ENCODE measurements at regions not wholly inside any gene's neighbourhood (a gene's known extent, or its start where the extent isn't known, plus 50 kb on each side); places are given as distances from the start of the nearest gene placed in this dataset.

DNA sequence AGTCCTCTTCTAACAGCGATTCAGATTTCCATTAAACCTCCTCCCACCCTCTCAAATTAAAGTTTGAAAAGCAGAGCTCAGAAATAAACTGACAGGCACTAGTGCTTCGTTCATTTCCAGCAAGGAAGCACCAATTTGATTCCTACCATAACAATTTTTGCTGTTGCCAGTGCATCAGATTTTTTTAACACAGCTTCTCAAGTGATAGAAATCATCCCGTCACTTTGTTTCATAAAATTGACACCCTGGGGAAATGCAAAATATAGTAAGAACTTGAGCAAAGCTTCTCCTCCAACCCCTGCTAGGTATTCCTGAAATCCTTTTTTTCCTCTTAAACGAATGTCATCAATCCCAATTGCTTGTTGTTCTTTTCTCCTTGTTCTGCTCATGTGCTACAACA, 332.1 kb downstream of the FOXG1 start:
- Histone ChIP-seq H3K4me3 (ENCODE audit: low read depth, low read length) (no peak overlapping the region), H3K36me3 (ENCODE audit: control insufficient read depth, insufficient read depth, low read length) (no peaks in the 10 kb centered on the region), H3K27me3 (ENCODE audit: control insufficient read depth, insufficient read depth, low read length) (no peaks in the 10 kb centered on the region)
- TF ChIP-seq, protein P1, sequence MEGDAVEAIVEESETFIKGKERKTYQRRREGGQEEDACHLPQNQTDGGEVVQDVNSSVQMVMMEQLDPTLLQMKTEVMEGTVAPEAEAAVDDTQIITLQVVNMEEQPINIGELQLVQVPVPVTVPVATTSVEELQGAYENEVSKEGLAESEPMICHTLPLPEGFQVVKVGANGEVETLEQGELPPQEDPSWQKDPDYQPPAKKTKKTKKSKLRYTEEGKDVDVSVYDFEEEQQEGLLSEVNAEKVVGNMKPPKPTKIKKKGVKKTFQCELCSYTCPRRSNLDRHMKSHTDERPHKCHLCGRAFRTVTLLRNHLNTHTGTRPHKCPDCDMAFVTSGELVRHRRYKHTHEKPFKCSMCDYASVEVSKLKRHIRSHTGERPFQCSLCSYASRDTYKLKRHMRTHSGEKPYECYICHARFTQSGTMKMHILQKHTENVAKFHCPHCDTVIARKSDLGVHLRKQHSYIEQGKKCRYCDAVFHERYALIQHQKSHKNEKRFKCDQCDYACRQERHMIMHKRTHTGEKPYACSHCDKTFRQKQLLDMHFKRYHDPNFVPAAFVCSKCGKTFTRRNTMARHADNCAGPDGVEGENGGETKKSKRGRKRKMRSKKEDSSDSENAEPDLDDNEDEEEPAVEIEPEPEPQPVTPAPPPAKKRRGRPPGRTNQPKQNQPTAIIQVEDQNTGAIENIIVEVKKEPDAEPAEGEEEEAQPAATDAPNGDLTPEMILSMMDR (IDR thresholded peaks at IDR 0.05; ENCODE audit: insufficient read depth, low read length, severe bottlenecking) = no peak
- DNase-seq (ENCODE audit: low read depth) = no peak
- FAIRE-seq = no peak

DNA sequence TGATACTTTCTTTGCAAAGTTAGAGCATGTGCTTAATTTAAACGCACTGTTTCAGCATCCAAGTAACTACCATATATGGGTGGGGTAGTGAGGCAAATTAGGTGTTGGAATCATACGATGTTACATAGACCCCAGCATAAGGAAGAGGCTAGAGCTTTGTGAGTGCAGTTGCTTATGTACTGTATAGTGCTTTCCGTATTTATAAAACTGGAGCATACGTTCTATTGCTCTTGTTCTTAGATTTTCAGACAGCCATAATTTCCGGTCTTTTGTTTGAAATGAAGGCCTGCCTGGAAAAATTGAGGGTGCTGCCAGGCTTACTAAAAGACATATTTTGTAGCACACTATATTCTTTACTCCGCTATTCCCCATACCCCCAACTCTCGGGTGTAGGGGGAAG, 335.7 kb downstream of the FOXG1 start:
- DNase-seq (ENCODE audit: low read depth) (no peak), FAIRE-seq (no peak)
- no peaks in the 10 kb centered on the region for H3K27me3 ChIP-seq (ENCODE audit: control insufficient read depth, insufficient read depth, low read length)
- TF ChIP-seq, protein P1 (IDR thresholded peaks at IDR 0.05; ENCODE audit: insufficient read depth, low read length, severe bottlenecking) = no peak
- no peaks in the 10 kb centered on the region for H3K36me3 ChIP-seq (ENCODE audit: control insufficient read depth, insufficient read depth, low read length)
- H3K4me3 ChIP-seq (ENCODE audit: low read depth, low read length) = no peak overlapping the region

DNA sequence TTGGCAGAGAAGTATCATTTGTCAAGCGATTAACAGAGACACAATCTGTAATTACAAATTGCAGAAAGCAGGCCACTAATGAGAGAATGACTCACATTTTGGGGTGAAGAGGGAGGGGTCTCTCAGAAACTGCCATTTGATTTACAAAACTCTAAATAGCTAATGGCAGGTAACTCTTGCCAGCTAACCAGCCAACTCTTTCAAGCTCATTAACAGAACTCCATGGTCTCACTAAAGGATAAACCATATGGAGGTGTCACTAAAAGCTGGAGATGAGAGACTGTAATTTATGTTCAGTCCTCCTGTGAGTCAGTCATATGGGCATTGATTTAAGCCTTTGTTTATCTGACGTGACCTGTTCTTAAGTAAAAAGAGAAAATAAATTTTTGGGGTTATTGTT, 336.4 kb downstream of the FOXG1 start:
- Histone ChIP-seq H3K4me3 (ENCODE audit: low read depth, low read length) (no peak overlapping the region), H3K27me3 (ENCODE audit: control insufficient read depth, insufficient read depth, low read length) (no peaks in the 10 kb centered on the region), H3K36me3 (ENCODE audit: control insufficient read depth, insufficient read depth, low read length) (no peaks in the 10 kb centered on the region)
- DNase-seq (ENCODE audit: low read depth) = no peak
- TF ChIP-seq, protein P1 (IDR thresholded peaks at IDR 0.05; ENCODE audit: insufficient read depth, low read length, severe bottlenecking) = no peak
- FAIRE-seq = peak; percentile 13

DNA sequence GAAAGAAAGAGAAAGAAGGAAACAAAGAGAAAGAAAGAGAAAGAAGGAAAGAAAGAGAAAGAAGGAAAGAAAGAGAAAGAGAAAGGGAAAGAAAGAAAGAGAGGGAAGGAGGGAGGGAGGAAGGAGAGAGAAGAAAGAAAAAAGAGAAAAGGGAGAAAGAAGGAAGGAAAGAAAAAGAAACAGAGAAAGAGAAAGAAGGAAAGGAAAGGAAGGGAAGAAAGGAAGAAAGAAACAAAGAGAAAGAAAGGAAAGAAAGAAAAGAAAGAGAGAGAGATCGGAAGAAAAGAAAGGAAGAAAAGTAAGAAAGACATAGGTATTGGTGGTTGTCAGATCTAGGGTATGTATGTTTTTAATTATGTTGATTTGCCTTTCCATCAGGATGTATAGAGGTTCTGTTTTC, 342.3 kb downstream of the FOXG1 start:
- DNase-seq (ENCODE audit: low read depth) (no peak), FAIRE-seq (no peak)
- Histone ChIP-seq H3K4me3 (ENCODE audit: low read depth, low read length) (no peak overlapping the region), H3K36me3 (ENCODE audit: control insufficient read depth, insufficient read depth, low read length) (no peaks in the 10 kb centered on the region), H3K27me3 (ENCODE audit: control insufficient read depth, insufficient read depth, low read length) (no peaks in the 10 kb centered on the region)
- TF ChIP-seq, protein P1 (IDR thresholded peaks at IDR 0.05; ENCODE audit: insufficient read depth, low read length, severe bottlenecking) = no peak

DNA sequence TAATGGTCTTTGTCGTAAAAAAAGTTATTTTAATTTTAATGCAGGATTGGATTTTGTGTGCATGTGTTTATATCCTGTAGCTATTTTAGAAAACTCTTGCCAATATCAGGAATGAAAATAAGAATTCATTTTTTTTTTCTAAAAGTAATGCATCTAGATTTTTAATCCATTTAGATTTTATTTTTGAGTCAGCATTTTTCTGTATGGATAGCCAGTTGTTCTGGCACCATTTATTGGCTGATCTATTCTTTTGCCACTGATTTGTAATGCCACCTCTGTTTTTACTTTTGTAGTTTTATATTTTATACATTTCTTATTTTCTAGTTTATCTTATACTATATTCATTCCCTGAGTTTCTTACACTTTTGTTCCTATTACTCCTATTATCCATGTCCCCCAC, 343.0 kb downstream of the FOXG1 start:
- FAIRE-seq = no peak

DNA sequence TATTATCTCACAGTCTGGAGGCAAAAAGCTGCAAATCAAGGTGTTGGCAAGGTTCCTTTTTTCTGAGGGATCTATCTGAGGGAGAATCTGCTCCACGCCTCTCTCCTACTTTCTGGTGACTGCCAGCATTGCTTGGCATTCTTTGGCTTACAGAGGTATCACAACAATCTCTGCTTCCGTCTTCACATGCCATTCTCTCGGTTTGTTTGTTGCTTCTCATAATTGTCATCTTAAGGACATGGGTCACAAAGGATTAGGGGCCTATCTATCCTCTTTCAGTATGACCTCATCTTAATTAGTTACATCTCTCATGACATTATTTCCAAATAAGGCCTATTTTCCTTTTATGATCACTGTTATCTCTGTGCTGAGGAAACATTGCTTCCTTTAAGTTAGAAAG, 345.0 kb downstream of the FOXG1 start:
- FAIRE-seq (no peak), DNase-seq (ENCODE audit: low read depth) (no peak)
- no peaks in the 10 kb centered on the region for H3K36me3 ChIP-seq (ENCODE audit: control insufficient read depth, insufficient read depth, low read length)
- TF ChIP-seq, protein P1 (IDR thresholded peaks at IDR 0.05; ENCODE audit: insufficient read depth, low read length, severe bottlenecking) = no peak
- H3K27me3 ChIP-seq (ENCODE audit: control insufficient read depth, insufficient read depth, low read length) = no peaks in the 10 kb centered on the region
- no peak overlapping the region for H3K4me3 ChIP-seq (ENCODE audit: low read depth, low read length)

More for the DNA sequence above, 343.0 kb downstream of the FOXG1 start:
- Histone ChIP-seq H3K4me3 (ENCODE audit: low read depth, low read length) (no peak overlapping the region), H3K27me3 (ENCODE audit: control insufficient read depth, insufficient read depth, low read length) (no peaks in the 10 kb centered on the region), H3K36me3 (ENCODE audit: control insufficient read depth, insufficient read depth, low read length) (no peaks in the 10 kb centered on the region)
- TF ChIP-seq, protein P1 (IDR thresholded peaks at IDR 0.05; ENCODE audit: insufficient read depth, low read length, severe bottlenecking) = no peak
- no peak for DNase-seq (ENCODE audit: low read depth)
